HG03439 (cell line): ENCODE measurements at regions not wholly inside any gene's neighbourhood (a gene's known extent, or its start where the extent isn't known, plus 50 kb on each side); places are given as distances from the start of the nearest gene placed in this dataset.

Source experiments
- ATAC-seq: cut with Tn5 transposase; IDR thresholded peaks from one replicate; pipeline ENCODE4 v1.9.1; 2021; ENCODE audit warnings: mild to moderate bottlenecking, moderate library complexity; ENCODE audit not compliant: unreplicated experiment

DNA sequence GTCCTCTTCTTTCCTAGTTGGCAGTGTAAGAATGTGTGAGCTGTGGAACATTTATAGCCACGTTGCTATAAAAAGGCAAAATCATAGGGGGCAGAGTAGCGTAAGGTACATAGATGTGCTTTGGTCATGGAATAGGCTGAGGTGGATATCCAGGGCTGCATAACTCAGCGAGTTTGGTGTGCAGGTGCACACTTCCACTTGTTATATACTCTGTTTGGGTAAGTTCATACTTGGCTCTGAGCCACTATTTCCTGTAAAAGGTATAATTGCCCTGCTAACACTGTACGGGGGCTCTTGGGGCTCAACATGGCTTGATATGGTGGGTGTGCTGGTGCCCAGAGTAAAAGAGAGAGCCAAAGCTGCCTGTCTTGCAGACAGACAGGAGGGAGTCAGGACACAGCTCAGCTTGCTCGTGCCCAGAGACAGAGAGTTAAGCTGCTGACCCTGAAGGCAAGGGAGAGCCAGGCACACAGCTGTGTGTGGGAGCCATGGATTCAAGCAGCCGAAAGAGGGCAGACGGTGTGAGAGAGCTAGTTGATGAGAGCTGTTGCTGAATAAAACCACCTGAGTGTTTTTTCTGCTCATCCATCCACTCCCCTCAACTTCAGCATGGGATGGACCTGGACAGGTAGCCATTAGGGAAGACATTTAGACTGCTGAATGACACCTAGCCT is 126.7 kb downstream of the DKK1 start:
- no peak for ATAC-seq

DNA sequence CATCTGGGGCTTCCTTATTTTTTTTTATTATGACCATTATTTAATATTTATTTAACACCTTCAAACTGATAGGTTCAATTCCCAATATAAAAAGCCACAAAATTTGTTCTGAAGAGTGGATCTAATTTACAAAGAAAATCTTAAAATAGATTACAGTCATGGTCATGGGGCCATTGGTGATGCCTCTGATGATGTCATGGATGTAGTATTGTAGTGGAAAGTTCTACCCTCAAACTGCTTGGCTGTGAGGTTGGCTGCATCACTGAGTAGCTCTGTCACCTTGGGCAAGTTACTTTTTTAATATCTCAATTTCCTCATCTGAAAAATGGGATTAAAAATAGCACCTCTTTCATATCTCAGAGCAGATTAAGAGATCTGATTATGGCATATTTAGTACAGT is 128.5 kb downstream of the DKK1 start:
- no peak for ATAC-seq

GRCh38 chr10:52443419-52444388 is 129.6 kb downstream of the DKK1 start:
- no peak for ATAC-seq

GRCh38 chr10:52446391-52446790 is 132.3 kb downstream of the DKK1 start:
- ATAC-seq = no peak

GRCh38 chr10:52447931-52448353 is 133.9 kb downstream of the DKK1 start:
- ATAC-seq = no peak

DNA sequence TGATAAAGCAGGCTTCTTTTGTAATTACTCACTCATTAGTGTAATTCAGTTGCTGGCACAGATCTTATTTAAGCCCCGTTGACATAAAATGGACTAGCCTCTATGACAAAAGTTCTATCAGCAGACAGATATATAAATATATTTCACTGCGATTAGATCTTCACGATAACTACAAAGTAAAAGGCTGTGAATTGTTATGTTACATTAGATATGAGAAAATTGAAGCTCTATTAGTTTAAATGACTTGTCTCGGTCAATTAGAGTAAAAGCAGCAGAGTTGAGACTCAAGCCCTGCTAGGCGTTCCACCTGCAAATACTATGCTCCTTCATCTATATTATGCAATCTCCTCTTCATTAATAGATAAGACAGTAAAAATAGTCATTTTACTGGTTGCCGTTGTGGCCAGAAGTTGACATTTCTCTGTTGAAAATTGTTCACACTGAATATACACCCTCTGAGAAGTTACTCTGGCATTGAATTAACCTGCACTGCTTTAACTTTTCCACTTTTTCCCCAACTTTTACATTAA is 136.7 kb downstream of the DKK1 start:
- ATAC-seq = no peak

DNA sequence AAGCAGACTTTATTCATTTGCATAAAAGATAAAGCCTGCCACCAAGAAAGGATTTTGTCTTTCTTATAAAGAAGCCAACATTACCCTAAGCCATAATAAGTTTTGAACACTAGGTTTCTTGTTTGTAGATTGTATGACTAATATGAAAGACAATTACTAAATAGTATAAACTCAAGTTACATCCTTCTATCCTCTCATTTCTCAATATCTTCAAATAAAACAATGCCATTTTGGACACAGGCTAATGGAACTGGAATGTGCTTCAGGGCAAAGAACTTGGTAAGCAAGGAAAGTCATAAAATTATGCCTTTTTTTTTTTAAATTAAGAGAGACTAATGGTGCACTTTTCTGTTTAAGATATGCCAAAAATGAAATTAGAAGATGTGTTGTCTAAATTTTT is 137.7 kb downstream of the DKK1 start:
- ATAC-seq = no peak

GRCh38 chr10:52452600-52453493 is 138.8 kb downstream of the DKK1 start:
- no peak for ATAC-seq

DNA sequence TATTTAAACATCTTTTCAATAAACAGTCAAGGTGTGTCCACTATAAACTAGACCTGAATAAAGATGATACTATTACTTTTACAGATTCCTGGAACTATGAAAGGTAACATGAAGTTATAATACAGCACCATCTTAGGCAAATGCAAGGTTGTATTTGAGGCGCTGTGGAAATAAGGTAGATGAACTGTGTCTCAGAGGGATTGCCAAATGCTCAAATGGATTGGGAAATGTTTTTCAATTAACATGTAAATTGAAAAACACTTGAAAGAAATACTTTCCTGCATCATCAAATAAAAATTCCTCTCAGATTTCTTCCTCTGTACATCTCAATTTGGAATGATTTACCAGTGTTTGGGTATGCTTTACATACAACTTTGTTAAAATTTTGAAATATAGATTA is 139.4 kb downstream of the DKK1 start:
- no peak for ATAC-seq

- ATAC-seq = no peak
Observed at GRCh38 chr10:52454491-52454890, 140.4 kb downstream of the DKK1 start.

DNA sequence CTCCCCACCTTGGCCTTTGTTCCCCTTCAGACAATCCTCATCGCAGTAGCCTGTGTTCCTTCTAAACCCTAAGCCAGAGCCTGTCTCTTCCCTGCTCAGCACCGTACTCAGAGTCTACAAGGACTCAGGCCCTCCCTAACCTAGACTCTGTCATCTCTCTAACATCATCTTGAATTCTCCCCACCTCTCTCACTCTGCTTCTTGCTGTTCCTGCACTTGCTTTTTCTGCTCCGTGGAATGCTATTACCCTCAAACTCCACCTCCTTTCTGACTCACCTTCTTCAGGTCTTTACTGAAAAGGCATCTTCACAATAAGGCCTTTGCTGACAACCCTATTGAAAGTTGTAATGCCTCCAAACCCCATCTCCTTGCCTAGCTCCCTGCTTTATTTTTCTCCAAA is 141.0 kb downstream of the DKK1 start:
- ATAC-seq = no peak

DNA sequence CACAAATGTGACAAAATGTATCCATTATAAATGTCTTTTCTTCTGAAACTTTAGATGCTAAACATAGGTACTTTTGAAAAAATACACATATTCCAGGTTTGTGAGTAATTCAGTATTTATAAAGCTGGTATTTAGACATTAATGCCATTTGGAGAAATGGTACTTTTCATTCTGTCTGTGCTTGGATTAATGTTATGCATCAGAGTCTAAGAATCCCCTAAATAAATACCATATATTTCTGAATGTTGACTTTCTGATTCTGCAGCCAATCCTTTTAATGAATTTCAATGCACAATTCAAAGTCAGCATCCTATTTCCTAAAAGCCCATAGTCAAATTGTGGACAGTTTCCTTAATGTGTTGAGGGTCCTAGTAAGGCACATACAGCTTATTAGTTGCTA is 145.0 kb downstream of the DKK1 start:
- no peak for ATAC-seq

DNA sequence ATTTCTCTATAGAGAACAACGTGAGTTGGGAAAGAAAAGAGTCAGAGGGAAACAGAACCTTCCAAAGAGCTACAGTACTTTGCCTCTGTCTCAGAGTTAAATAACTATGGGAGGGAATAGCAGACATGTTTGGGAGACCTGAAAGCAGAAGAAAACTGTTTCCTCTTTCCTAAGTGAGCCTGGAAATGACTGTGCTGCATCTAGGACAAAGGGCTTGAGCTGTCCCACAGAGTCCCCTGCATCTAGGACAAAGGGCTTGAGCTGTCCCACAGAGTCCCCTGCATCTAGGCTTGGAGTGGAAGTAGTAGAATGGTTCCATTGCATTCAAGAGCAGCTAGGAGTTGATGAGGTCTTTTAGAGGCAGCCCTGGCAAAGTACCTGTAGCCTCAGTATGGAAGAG is 149.7 kb downstream of the DKK1 start:
- ATAC-seq = no peak

- no peak for ATAC-seq
Observed at GRCh38 chr10:52464368-52465124, 150.5 kb downstream of the DKK1 start.

DNA sequence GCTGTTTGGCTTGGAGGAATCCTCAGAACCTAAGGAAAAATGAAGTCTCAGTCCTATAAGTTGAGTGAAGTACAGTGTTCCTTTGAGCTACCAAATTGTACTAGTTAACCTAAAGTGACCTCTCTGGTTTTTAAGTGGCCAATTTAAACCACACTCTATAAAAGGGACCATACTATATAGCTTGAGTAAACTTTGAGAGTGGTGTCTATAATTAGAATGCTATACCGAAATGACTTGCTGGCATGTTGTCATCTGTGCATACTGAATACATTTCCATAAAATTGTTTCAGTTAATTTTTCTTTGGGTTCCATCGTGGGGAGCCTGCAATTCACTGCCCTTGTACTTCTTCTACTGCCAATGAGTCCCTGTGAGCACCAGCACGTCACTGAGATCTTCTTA is 151.1 kb downstream of the DKK1 start:
- ATAC-seq = no peak

DNA sequence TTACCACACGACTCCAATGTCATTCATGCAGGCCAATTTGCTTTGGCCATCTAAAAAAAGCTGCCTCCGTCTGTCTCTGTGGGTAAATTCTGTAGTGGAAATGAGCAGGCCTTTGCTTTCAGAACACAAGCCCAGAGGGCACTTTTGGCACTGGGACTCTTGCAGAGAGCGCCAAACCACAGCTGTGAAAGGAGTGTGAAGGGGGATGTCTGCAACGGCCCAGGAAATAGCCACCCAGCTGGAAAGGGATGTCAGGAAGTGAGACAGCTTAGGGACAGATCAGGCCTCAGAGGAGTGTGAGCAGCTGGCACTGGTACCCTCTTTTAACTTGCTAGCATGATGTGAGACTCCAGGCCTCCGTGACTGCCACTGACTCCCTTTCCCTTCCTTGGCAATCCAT is 152.4 kb downstream of the DKK1 start:
- no peak for ATAC-seq

DNA sequence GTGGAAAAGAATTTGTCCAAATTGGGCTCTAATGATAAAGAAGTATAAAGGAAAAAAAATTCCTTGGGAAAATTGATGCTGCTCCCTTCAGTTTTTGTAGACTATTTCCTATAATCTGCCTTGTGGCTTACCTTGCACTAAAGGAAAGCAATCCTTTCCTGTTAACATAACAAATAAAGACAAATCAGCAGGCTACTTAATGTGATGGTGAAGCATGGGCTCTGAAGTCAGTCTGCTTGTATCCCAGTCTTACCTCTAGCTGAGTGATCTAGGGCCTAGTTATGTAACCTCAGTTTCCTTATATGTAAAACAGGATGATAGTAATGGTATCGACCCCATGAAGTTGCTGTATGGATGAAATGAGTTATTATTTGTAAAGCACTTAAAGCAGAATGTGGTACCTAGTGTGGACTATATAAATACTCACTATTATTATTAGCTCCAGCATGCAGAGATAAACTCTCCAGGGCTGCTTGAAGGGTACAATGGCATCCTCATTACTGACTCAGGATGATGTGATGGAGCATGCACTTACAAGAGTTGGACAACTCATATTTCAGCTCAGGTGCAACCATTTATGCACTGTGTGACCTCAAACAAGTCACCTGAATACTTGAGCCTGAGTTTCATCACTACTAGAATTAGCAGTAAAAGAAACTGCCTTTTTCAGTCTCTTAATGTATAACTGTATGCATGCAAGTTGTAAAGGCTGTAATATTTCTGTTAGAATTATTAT is 156.1 kb downstream of the DKK1 start:
- ATAC-seq = no peak

- no peak for ATAC-seq
Observed at GRCh38 chr10:52472406-52473146, 158.5 kb downstream of the DKK1 start.

DNA sequence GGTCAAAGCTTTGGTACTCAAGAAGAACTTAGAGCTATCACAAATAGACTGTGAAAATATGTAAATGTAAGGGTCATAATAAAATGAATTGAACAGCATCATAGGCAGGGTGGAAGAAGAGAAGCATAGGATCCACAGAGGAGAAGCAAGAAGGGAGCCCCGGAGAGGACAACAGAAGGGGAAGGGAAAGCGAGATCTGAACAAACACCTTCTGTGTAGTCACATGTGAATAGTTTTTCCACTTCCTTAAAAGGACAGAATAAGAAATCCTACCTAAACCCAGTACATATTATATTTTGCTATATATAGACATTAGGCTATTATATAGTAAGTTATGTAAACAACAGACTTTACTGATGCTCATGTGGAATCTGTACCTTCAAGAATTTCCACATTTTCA is 160.2 kb downstream of the DKK1 start:
- ATAC-seq = no peak
